DOHH2 (cell line): ENCODE measurements at regions not wholly inside any gene's neighbourhood (a gene's known extent, or its start where the extent isn't known, plus 50 kb on each side); places are given as distances from the start of the nearest gene placed in this dataset.

Experiments
- H3F3A ChIP-seq: fragments of 200-600 bp; sonication (generic), shearing (Covaris generic); 2 replicates; pipeline ENCODE4 v1.6.0; 2016; ENCODE audit warnings: antibody characterized with exemption, mild to moderate bottlenecking; ENCODE audit not compliant: control insufficient read depth, insufficient read depth
- H3K27ac ChIP-seq: fragments of 200-600 bp; sonication (generic); 2 replicates; pipeline ENCODE4 v1.5.1; 2014; ENCODE audit warnings: low read depth, mild to moderate bottlenecking, low read length, moderate library complexity
- H3K27me3 ChIP-seq: fragments of 200-600 bp; sonication (generic); 2 replicates; pipeline ENCODE4 v1.6.1; 2014; ENCODE audit warnings: mild to moderate bottlenecking, low read length, mixed read lengths; ENCODE audit not compliant: control insufficient read depth
- H3K36me3 ChIP-seq: fragments of 200-600 bp; sonication (generic); 2 replicates; pipeline ENCODE4 v1.6.1; 2014; ENCODE audit warnings: mild to moderate bottlenecking, low read length, moderate library complexity, mixed read lengths; ENCODE audit not compliant: control insufficient read depth
- H3K4me1 ChIP-seq: fragments of 200-600 bp; sonication (generic); 2 replicates; pipeline ENCODE4 v1.6.1; 2014; ENCODE audit warnings: mild to moderate bottlenecking, low read length, mixed read lengths; ENCODE audit not compliant: control insufficient read depth
- H3K4me2 ChIP-seq: fragments of 200-600 bp; sonication (generic); 2 replicates; pipeline ENCODE4 v1.6.0; 2014; ENCODE audit warnings: mild to moderate bottlenecking, low read length, moderate library complexity
- H3K4me3 ChIP-seq: fragments of 200-600 bp; sonication (generic); 2 replicates; pipeline ENCODE4 v1.5.1; 2014; ENCODE audit warnings: mild to moderate bottlenecking, low read length, mixed read lengths
- H3K79me2 ChIP-seq: fragments of 200-600 bp; sonication (generic); 2 replicates; pipeline ENCODE4 v1.6.1; 2014; ENCODE audit warnings: mild to moderate bottlenecking, low read length, mixed read lengths; ENCODE audit not compliant: control insufficient read depth
- H3K9me2 ChIP-seq: fragments of 200-600 bp; sonication (generic); replicated peaks from 2 replicates; pipeline ENCODE4 v1.6.1; 2014; ENCODE audit warnings: mild to moderate bottlenecking, low read length, mixed read lengths; ENCODE audit not compliant: control insufficient read depth
- H3K9me3 ChIP-seq: fragments of 200-600 bp; sonication (generic); 2 replicates; pipeline ENCODE4 v1.6.1; 2014; ENCODE audit warnings: antibody characterized with exemption, low read length, mixed read lengths; ENCODE audit not compliant: control insufficient read depth, insufficient read depth
- H4K20me1 ChIP-seq: fragments of 200-600 bp; sonication (generic); 2 replicates; pipeline ENCODE4 v1.6.0; 2014; ENCODE audit warnings: low read depth, mild to moderate bottlenecking, antibody characterized with exemption, low read length, moderate library complexity; ENCODE audit not compliant: control insufficient read depth, insufficient read depth
- CTCF ChIP-seq: fragments of 200-600 bp; sonication (generic); IDR thresholded peaks from one replicate; pipeline ENCODE4 v1.5.1; 2014; ENCODE audit warnings: antibody characterized with exemption, mild to moderate bottlenecking, low read depth, low read length; ENCODE audit not compliant: poor library complexity, severe bottlenecking
- EZH2phosphoT487 ChIP-seq: fragments of 200-600 bp; sonication (generic); IDR thresholded peaks from 2 replicates; pipeline ENCODE4 v1.6.1; 2017; ENCODE audit warnings: borderline replicate concordance, mild to moderate bottlenecking, antibody characterized with exemption, low read length, moderate library complexity, mixed read lengths

GRCh38 chr20:52289956-52290565 lies 98.5 kb upstream of the ZFP64 start:
- no peak overlapping the region for H3K4me2 ChIP-seq
- H3F3A ChIP-seq, result no peaks in the 10 kb centered on the region
- no peak overlapping the region for H3K4me3 ChIP-seq
- H3K9me3 ChIP-seq, result no peaks in the 10 kb centered on the region
- no peaks in the 10 kb centered on the region for H3K36me3 ChIP-seq
- H3K4me1 ChIP-seq, result no peaks in the 10 kb centered on the region; the same call in 1 of the 2 replicates
- no peak overlapping the region for H3K27ac ChIP-seq
- H3K9me2 ChIP-seq, result no peaks in the 10 kb centered on the region
- no peaks in the 10 kb centered on the region for H4K20me1 ChIP-seq
- no peaks in the 10 kb centered on the region for H3K79me2 ChIP-seq
- no peaks in the 10 kb centered on the region for H3K27me3 ChIP-seq
- TF ChIP-seq EZH2phosphoT487, result no peak
- TF ChIP-seq CTCF, result no peak

GRCh38 chr20:52280407-52280806 lies 88.8 kb upstream of the ZFP64 start:
- Histone ChIP-seq H3F3A (no peaks in the 10 kb centered on the region), H4K20me1 (no peaks in the 10 kb centered on the region), H3K27ac (no peak overlapping the region), H3K4me2 (no peak overlapping the region), H3K79me2 (no peaks in the 10 kb centered on the region), H3K27me3 (no peaks in the 10 kb centered on the region; the same call in 1 of the 2 replicates), H3K4me3 (no peak overlapping the region), H3K9me3 (no peaks in the 10 kb centered on the region), H3K4me1 (no peaks in the 10 kb centered on the region), H3K36me3 (no peaks in the 10 kb centered on the region), H3K9me2 (no peaks in the 10 kb centered on the region)
- TF ChIP-seq CTCF (no peak), EZH2phosphoT487 (no peak)

GRCh38 chr20:52279706-52280105 lies 88.1 kb upstream of the ZFP64 start:
- Histone ChIP-seq H3F3A (no peaks in the 10 kb centered on the region), H3K4me2 (no peak overlapping the region), H3K4me3 (no peak overlapping the region), H4K20me1 (no peaks in the 10 kb centered on the region), H3K27ac (no peak overlapping the region), H3K9me3 (no peaks in the 10 kb centered on the region), H3K27me3 (no peaks in the 10 kb centered on the region; the same call in 1 of the 2 replicates), H3K9me2 (no peaks in the 10 kb centered on the region), H3K4me1 (no peaks in the 10 kb centered on the region), H3K36me3 (no peaks in the 10 kb centered on the region), H3K79me2 (no peaks in the 10 kb centered on the region)
- TF ChIP-seq EZH2phosphoT487, result no peak
- no peak for TF ChIP-seq CTCF
